ENCODE measurements at regions not wholly inside any gene's neighbourhood (a gene's known extent, or its start where the extent isn't known, plus 50 kb on each side); places are given as distances from the start of the nearest gene placed in this dataset.
A peak's percentile ranks its signal among the peaks of the same experiment; 100 is the strongest.

- in situ Hi-C loops (cut with MboI) (no loop called here), intact Hi-C loops (cut with micrococcal nuclease; ENCODE audit: unreplicated experiment) (no loop called here)
- BruUV-seq (replicated peaks): no TSS peak
- no peak overlapping the region for H3K4me3 ChIP-seq
- DNase-seq (ENCODE audit: low read depth, low spot score): no peak
- CTCF ChIA-PET: no interaction called here
- TF ChIP-seq POLR2AphosphoS2 (IDR thresholded peaks at IDR 0.05; ENCODE audit: low read depth, low read length) (no peak), RELA (IDR thresholded peaks at IDR 0.05; ENCODE audit: borderline replicate concordance, partially characterized antibody) (no peak), CHD4 (IDR thresholded peaks at IDR 0.05) (no peak), SPI1 (IDR thresholded peaks at IDR 0.05; ENCODE audit: borderline replicate concordance, insufficient read depth, low read depth, low read length) (0 out of 2 replicates have a peak, but pooled peaks have one; percentile 3), BACH1 (IDR thresholded peaks at IDR 0.05; ENCODE audit: borderline replicate concordance) (no peak)
- RAD21 ChIA-PET (ENCODE audit: unreplicated experiment): no interaction called here
- H4K20me1 ChIP-seq (ENCODE audit: control insufficient read depth, insufficient read depth): no peaks in the 10 kb centered on the region
- H3K9ac ChIP-seq (ENCODE audit: control insufficient read depth, insufficient read depth, low read length): no peak overlapping the region
- POLR2A ChIA-PET: no interaction called here
- no peaks in the 10 kb centered on the region for H3K36me3 ChIP-seq (ENCODE audit: control insufficient read depth in 2 of 2, insufficient read depth in 2 of 2, low read length in 1 of 2)
- H3K27ac ChIP-seq (ENCODE audit: control insufficient read depth, insufficient read depth): no peak overlapping the region
- no peak overlapping the region for H3K4me2 ChIP-seq (ENCODE audit: control insufficient read depth, insufficient read depth)
- ATAC-seq: no peak
- 95% methylated on average over 1 of the region's 1 CpG for WGBS (ENCODE audit: insufficient coverage, insufficient replicate concordance, low lambda C conversion rate, missing lambda C conversion rate)
- no peaks in the 10 kb centered on the region for H3K4me1 ChIP-seq (ENCODE audit: control insufficient read depth, insufficient read depth, low read length)
- FAIRE-seq: no peak
- no peak overlapping the region for H2AFZ ChIP-seq (ENCODE audit: control insufficient read depth, low read depth, low read length)
- SMC1A ChIA-PET (ENCODE audit: uncharacterized antibody, unreplicated experiment): no interaction called here
- no peaks in the 10 kb centered on the region; the same call in 2 of the 3 replicates for H3K9me3 ChIP-seq (replicated peaks; ENCODE audit: control insufficient read depth, insufficient read depth, low read length)
- no peaks in the 10 kb centered on the region for H3K79me2 ChIP-seq (ENCODE audit: control insufficient read depth, insufficient read depth, low read length)
- H3K27me3 ChIP-seq (replicated peaks in 1 of 2; ENCODE audit: control insufficient read depth in 2 of 2, insufficient read depth in 2 of 2, low read length in 1 of 2): no peaks in the 10 kb centered on the region; a peak in 1 of 4 replicates
These were observed 123.1 kb upstream of the FBXL17 start for GRCh38 chr5:108504974-108505373.

DNA sequence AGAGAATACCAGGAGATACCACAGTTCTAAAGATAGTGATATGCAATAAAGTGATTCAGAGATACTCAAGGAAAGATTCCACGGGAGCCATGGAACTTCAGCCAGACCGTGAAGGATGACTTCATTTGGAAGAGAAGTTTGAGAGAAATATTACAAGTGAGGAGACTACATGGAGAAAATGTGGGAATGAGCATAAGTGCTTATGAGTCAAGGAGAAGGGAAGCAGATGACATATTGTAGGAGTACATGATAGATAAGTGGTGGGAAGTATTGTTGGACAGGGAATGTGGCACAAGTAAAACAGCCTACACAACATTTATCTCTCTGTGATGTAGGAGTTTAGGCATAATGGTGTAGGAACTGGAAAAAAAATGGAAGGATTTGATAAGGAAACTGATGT lies 122.1 kb upstream of the FBXL17 start:
- FAIRE-seq: no peak
- in situ Hi-C loops (cut with MboI): no loop called here

More for the DNA sequence above, 122.1 kb upstream of the FBXL17 start:
- TF ChIP-seq ZNF274 (IDR thresholded peaks at IDR 0.05; ENCODE audit: insufficient read depth, insufficient read length) (no peak), CBFB (IDR thresholded peaks at IDR 0.05; ENCODE audit: low read depth) (no peak), RAD21 (IDR thresholded peaks at IDR 0.05; ENCODE audit: insufficient read depth, low read depth, low read length) (no peak), MTA3 (IDR thresholded peaks at IDR 0.05; ENCODE audit: borderline replicate concordance, low read length) (no peak), IRF4 (IDR thresholded peaks at IDR 0.05; ENCODE audit: low read depth, low read length) (no peak), ETV6 (conservative IDR thresholded peaks at IDR 0.05 in 1 of 2, IDR thresholded peaks at IDR 0.05 in 1 of 2; ENCODE audit: borderline replicate concordance in 1 of 2, low read depth in 1 of 2) (no peak), NFYA (IDR thresholded peaks at IDR 0.05; ENCODE audit: borderline replicate concordance, low read depth, low read length) (no peak)
- TF ChIP-seq, protein P1, sequence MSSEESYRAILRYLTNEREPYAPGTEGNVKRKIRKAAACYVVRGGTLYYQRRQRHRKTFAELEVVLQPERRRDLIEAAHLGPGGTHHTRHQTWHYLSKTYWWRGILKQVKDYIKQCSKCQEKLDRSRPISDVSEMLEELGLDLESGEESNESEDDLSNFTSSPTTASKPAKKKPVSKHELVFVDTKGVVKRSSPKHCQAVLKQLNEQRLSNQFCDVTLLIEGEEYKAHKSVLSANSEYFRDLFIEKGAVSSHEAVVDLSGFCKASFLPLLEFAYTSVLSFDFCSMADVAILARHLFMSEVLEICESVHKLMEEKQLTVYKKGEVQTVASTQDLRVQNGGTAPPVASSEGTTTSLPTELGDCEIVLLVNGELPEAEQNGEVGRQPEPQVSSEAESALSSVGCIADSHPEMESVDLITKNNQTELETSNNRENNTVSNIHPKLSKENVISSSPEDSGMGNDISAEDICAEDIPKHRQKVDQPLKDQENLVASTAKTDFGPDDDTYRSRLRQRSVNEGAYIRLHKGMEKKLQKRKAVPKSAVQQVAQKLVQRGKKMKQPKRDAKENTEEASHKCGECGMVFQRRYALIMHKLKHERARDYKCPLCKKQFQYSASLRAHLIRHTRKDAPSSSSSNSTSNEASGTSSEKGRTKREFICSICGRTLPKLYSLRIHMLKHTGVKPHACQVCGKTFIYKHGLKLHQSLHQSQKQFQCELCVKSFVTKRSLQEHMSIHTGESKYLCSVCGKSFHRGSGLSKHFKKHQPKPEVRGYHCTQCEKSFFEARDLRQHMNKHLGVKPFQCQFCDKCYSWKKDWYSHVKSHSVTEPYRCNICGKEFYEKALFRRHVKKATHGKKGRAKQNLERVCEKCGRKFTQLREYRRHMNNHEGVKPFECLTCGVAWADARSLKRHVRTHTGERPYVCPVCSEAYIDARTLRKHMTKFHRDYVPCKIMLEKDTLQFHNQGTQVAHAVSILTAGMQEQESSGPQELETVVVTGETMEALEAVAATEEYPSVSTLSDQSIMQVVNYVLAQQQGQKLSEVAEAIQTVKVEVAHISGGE (CRISPR knock-in tag; IDR thresholded peaks at IDR 0.05): no peak
- TF ChIP-seq, protein P2, sequence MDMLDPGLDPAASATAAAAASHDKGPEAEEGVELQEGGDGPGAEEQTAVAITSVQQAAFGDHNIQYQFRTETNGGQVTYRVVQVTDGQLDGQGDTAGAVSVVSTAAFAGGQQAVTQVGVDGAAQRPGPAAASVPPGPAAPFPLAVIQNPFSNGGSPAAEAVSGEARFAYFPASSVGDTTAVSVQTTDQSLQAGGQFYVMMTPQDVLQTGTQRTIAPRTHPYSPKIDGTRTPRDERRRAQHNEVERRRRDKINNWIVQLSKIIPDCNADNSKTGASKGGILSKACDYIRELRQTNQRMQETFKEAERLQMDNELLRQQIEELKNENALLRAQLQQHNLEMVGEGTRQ (IDR thresholded peaks at IDR 0.05; ENCODE audit: borderline replicate concordance, low read depth, low read length): no peak
- DNase-seq (ENCODE audit: low read depth, low spot score) (no peak), ATAC-seq (no peak)
- H2AFZ ChIP-seq (ENCODE audit: control insufficient read depth, low read depth, low read length): no peak overlapping the region
- no peak overlapping the region for H3K4me2 ChIP-seq (ENCODE audit: control insufficient read depth, insufficient read depth)
- no peaks in the 10 kb centered on the region for H4K20me1 ChIP-seq (ENCODE audit: control insufficient read depth, insufficient read depth)
- CTCF ChIA-PET: no interaction called here
- intact Hi-C loops (cut with micrococcal nuclease; ENCODE audit: unreplicated experiment): no loop called here
- no TSS peak for BruUV-seq (replicated peaks)
- no peaks in the 10 kb centered on the region for H3K4me1 ChIP-seq (ENCODE audit: control insufficient read depth, insufficient read depth, low read length)
- no peaks in the 10 kb centered on the region for H3K79me2 ChIP-seq (ENCODE audit: control insufficient read depth, insufficient read depth, low read length)
- SMC1A ChIA-PET (ENCODE audit: uncharacterized antibody, unreplicated experiment): no interaction called here
- no peak overlapping the region for H3K9ac ChIP-seq (ENCODE audit: control insufficient read depth, insufficient read depth, low read length)
- H3K9me3 ChIP-seq (replicated peaks; ENCODE audit: control insufficient read depth, insufficient read depth, low read length): no peaks in the 10 kb centered on the region; the same call in 2 of the 3 replicates
- POLR2A ChIA-PET: no interaction called here
- H3K27me3 ChIP-seq (replicated peaks in 1 of 2; ENCODE audit: control insufficient read depth in 2 of 2, insufficient read depth in 2 of 2, low read length in 1 of 2): no peaks in the 10 kb centered on the region; a peak in 1 of 4 replicates
- no peaks in the 10 kb centered on the region for H3K36me3 ChIP-seq (ENCODE audit: control insufficient read depth in 2 of 2, insufficient read depth in 2 of 2, low read length in 1 of 2)
- 40% methylated on average over 2 of the region's 2 CpGs for WGBS (ENCODE audit: insufficient coverage, insufficient replicate concordance, low lambda C conversion rate, missing lambda C conversion rate)
- RAD21 ChIA-PET (ENCODE audit: unreplicated experiment): no interaction called here
- no peak overlapping the region for H3K4me3 ChIP-seq
- no peak overlapping the region for H3K27ac ChIP-seq (ENCODE audit: control insufficient read depth, insufficient read depth)

Data from GM12878 (cell line).